ENCODE measurements at regions not wholly inside any gene's neighbourhood (a gene's known extent, or its start where the extent isn't known, plus 50 kb on each side); places are given as distances from the start of the nearest gene placed in this dataset.

GRCh38 chr17:79320331-79320730 is 245.7 kb downstream of the ENGASE start:
- no peak overlapping the region for H3K4me3 ChIP-seq
- ATAC-seq (ENCODE audit: insufficient number of reproducible peaks, low FRiP score, low read depth) (no peak), DNase-seq (ENCODE audit: low spot score) (no peak)
- H3K9me3 ChIP-seq, result no peaks in the 10 kb centered on the region
- no peaks in the 10 kb centered on the region for H3K4me1 ChIP-seq (ENCODE audit: control insufficient read depth in 1 of 2, low read depth in 2 of 2)
- no peak for TF ChIP-seq CTCF (IDR thresholded peaks at IDR 0.05)
- H3K27me3 ChIP-seq (replicated peaks; ENCODE audit: insufficient read depth), result no peaks in the 10 kb centered on the region
- H3K36me3 ChIP-seq, result no peaks in the 10 kb centered on the region
- H3K27ac ChIP-seq, result no peak overlapping the region

- Histone ChIP-seq H3K4me3 (no peak overlapping the region), H3K36me3 (no peaks in the 10 kb centered on the region), H3K9me3 (no peaks in the 10 kb centered on the region), H3K27ac (no peak overlapping the region), H3K4me1 (ENCODE audit: control insufficient read depth in 1 of 2, low read depth in 2 of 2) (no peaks in the 10 kb centered on the region), H3K27me3 (replicated peaks; ENCODE audit: insufficient read depth) (no peaks in the 10 kb centered on the region)
- DNase-seq (ENCODE audit: low spot score), result no peak
- ATAC-seq (ENCODE audit: insufficient number of reproducible peaks, low FRiP score, low read depth), result no peak
- TF ChIP-seq CTCF (IDR thresholded peaks at IDR 0.05), result no peak
Observed at GRCh38 chr17:79317916-79318315, 243.3 kb downstream of the ENGASE start.

- Histone ChIP-seq H3K27me3 (replicated peaks; ENCODE audit: insufficient read depth) (no peaks in the 10 kb centered on the region), H3K27ac (no peak overlapping the region), H3K4me1 (ENCODE audit: control insufficient read depth in 1 of 2, low read depth in 2 of 2) (no peaks in the 10 kb centered on the region), H3K9me3 (no peaks in the 10 kb centered on the region), H3K36me3 (no peaks in the 10 kb centered on the region), H3K4me3 (no peak overlapping the region)
- no peak for DNase-seq (ENCODE audit: low spot score)
- TF ChIP-seq CTCF (IDR thresholded peaks at IDR 0.05), result no peak
- ATAC-seq (ENCODE audit: insufficient number of reproducible peaks, low FRiP score, low read depth), result no peak
Observed at GRCh38 chr17:79316805-79317204, 242.2 kb downstream of the ENGASE start.

- H3K27me3 ChIP-seq (replicated peaks; ENCODE audit: insufficient read depth), result no peaks in the 10 kb centered on the region
Observed at GRCh38 chr17:79315358-79316105, 240.9 kb downstream of the ENGASE start.

More at GRCh38 chr17:79315358-79316105, 240.9 kb downstream of the ENGASE start:
- H3K27ac ChIP-seq, result no peak overlapping the region
- H3K36me3 ChIP-seq, result no peaks in the 10 kb centered on the region
- H3K4me1 ChIP-seq (ENCODE audit: control insufficient read depth in 1 of 2, low read depth in 2 of 2), result no peaks in the 10 kb centered on the region
- TF ChIP-seq CTCF (IDR thresholded peaks at IDR 0.05), result no peak
- no peak overlapping the region for H3K4me3 ChIP-seq
- no peak for DNase-seq (ENCODE audit: low spot score)
- no peaks in the 10 kb centered on the region for H3K9me3 ChIP-seq
- no peak for ATAC-seq (ENCODE audit: insufficient number of reproducible peaks, low FRiP score, low read depth)

All from thoracic aorta (tissue), 2 donors.